Caki2 (cell line): ENCODE measurements at regions not wholly inside any gene's neighbourhood (a gene's known extent, or its start where the extent isn't known, plus 50 kb on each side); places are given as distances from the start of the nearest gene placed in this dataset.
"Not testable (repeated sequence)": the region's sequence is repeated elsewhere in the genome, so short reads cannot be mapped to it uniquely, and the experiment has no call there.

ENCODE experiments used
- DNase-seq: peaks from one replicate; pipeline ENCODE4 v3.0.0-alpha.2; 2015; ENCODE audit warnings: low read depth
- in situ Hi-C: cut with HindIII; loops from 2 replicates; pipeline ENCODE4 v1.10.0; 2016; ENCODE audit warnings: low sequenced_read_pairs, low pct_unique_long_range_greater_than_20kb, mixed read lengths

DNA sequence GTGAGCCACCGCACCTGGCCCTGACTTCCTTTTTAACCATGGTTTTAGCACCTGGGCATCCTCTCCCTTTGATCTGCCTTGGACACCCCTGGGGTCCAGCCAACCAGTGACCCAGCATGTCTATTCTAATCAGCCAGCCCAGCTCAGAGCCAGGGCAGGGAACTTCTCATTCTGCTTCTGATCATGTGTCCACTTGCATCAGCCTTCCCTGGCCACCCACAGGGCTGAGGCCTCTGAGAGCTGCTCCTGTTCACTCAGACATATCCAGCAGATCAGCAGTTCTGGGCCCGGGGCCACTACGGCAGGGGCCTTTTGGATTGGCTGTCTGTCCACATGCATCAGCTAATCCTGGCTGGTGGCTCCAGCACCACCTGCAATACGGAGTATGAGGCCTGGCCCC, 117.9 kb upstream of the MAP1LC3B2 start:
- in situ Hi-C loops, result no loop called here
- DNase-seq, result no peak

DNA sequence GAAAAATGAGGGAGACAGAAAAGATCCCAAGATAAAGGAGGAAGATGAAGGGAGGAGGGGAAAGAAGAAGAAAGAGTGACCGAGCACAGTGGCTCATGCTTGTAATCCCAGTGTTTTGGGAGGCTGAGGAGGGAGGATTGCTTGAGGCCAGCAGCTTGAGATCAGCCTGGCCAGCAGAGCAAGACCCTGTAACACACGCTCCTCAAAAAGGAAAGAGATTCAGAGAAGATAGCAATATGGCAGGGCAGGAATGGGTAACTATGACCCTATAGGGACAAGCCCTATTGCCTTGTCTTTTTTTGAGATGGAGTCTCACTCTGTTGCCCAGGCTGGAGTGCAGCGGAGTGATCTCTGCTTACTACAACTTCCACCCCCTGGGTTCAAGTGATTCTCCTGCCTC, 116.9 kb upstream of the MAP1LC3B2 start:
- in situ Hi-C loops, result no loop called here
- no peak for DNase-seq

DNA sequence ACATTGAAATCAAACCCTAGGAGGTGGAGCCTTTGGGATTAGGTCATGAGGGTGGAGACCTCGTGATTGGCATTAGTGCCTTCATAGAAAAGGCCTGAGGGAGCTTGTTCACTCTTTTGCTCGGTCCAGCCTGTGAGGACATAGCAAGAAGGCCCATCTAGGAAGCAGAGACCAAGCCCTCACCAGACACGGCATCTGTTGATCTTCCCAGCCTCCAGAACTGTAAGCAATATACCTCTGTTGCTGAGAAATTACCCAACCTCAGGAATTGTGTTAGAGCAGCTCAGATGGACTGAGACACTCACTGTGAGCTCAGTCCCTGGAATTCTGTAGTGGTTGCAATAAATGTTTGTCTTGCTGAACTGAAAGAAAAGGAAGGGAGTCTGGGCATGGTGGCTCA, 116.2 kb upstream of the MAP1LC3B2 start:
- in situ Hi-C loops, result no loop called here

DNA sequence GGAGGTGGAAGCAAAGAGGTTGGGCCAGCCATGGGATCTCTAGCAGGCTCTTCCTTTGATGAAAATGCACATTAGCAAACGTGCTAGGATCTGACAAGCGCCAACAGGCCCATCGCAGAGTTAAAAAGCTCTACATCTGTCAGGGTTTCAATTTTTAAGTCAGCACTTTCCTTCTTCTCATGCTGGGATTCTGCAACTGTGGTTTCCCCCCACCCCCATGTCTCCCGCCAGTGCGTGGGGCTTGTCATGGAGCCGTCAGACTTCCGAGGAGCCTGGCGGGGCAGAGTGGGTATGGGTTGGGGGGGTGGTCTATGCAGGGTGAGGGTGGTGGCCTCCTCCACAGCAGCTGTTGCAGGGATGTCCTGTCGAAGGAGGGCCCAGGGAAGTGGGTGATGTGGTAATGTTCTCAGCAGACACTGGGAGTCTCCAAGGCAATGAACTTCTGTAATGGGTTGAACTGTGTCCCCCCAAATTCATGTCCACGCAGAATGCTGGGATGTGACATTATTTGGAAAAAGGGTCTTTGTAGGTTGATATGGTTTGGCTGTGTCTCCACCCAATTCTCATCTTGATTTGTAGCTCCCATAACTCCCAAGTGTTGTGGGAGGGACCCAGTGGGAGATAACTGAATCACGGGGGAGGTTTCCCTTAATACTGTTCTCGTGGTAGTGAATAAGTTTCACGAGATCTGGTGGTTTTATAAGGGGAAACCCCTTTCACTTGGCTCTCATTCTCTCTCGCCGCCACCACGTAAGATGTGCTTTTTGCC, 115.2 kb upstream of the MAP1LC3B2 start:
- DNase-seq, result no peak
- in situ Hi-C loops, result no loop called here

More for the DNA sequence above, 116.2 kb upstream of the MAP1LC3B2 start:
- DNase-seq, result no peak

DNA sequence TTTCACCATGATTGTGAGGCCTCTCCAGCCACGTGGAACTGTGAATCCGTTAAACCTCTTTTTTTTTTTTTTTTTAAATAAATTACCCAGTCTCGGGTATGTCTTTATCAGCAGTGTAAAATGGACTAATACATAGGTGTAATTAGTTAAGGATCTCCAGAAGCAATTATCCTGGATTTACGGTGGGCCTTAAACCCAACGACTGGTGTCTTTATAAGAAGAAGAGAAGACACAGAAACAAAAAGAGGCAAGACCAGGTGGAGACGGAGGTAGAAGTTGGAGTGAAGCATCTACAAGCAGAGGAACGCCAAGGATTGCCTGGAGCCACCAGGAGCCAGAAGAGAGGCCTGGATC, 114.6 kb upstream of the MAP1LC3B2 start:
- in situ Hi-C loops, result no loop called here
- DNase-seq, result no peak

DNA sequence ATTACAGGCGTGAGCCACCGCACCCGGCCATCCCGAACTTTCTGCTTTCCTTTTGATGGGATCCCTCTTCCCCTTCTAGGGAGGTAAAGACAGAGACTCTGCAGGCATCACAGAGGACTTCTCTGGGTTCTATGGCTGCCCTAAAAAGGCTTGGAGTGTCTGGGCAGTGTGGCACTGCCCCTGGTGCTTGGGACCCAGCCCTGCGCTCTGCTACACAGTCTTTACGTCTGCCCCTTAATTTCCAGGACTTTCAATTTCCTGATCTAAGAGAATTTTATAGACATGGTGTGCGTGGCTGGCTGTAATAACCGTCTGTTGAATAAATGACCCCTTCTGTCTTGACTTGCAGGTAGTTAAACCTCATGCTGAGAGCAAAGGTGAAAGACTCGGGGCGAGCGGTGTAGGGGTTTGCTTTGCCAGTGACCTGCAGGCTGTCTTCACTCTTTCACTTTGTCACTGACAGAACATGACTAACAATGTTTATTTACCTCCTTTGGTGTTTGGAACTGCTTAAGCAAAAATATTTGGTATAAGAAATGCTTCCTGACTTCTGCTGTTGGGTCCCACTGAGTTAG, 110.9 kb upstream of the MAP1LC3B2 start:
- DNase-seq, result no peak
- in situ Hi-C loops, result no loop called here

DNA sequence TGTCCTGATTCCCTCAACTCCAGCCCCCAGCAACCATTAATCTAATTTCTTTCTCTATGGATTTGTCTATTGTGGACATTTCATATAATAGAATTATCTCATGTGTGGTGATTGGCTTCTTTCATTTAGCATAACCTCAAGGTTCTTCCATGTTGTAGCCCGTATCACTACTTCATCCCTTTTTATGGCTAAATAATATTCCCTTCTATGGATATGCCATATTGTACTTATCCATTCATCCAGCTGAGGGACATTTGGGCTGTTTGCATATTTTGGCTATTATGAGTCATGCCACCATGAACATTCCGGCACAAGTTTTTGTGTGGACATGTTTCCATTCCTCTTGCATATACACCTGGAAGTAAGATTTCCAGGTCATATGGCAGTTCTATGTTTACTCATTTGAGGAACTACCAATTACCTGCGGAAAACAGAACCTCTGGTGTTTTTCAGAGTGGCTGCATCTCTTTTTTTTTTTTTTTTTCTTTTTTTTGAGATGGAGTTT, 108.7 kb upstream of the MAP1LC3B2 start:
- no peak for DNase-seq
- in situ Hi-C loops, result no loop called here

DNA sequence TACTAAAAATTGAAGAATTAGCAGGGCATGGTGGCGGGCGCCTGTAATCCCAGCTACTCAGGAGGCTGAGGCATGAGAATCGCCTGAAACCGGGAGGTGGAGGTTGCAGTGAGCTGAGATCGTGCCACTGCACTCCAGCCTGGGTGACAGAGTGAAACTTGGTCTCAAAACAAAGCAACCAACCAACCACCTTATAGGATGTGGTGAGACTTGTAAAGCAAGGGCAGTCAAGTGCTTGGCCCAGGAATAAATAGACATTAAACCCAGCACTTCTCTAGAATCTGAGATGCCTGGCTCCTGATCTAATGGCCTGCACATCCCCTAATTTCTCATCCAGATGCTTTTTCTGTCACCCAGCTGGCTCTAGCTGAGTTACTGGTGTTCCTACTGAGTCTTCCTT, 106.2 kb upstream of the MAP1LC3B2 start:
- DNase-seq, in situ Hi-C loops: not testable (repeated sequence)

DNA sequence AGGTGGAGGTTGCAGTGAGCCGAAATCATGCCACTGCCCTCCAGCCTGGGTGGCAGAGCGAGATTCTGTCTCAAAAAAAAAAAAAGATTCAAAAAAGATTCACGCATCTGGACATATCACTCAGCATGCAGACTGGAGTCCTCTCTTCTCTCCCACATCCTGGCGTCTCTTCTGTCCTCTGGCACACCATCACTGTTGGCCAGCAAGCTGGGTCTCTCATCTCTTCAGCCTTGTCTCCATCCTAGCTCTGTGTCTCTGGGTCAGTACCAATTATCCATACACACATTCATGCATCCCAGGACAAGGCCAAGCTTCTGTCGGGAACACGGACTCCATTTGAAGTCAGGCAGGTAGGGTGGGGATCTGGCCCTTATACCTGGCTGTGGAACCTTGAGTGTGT, 105.5 kb upstream of the MAP1LC3B2 start:
- in situ Hi-C loops, result no loop called here

DNA sequence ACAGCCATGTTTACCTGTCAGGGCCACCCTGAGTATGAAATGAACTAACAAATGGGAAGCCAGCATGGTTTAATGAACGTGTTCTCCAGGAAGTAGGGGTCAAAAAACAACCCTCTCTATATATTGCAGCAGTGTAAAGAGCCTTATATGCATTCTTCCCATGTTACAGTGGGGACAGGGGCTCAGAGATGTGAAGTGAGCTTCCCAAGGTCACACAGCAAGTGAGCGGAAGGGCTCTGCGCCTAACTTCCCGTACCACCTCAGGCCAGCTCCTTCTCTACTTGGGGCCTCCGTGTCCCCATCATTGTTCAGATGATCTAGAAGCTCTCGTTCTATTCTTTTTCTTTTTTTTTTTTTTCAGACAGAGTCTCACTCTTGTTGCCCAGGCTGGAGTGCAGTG, 105.1 kb upstream of the MAP1LC3B2 start:
- no peak for DNase-seq
- in situ Hi-C loops, result no loop called here

More for the DNA sequence above, 105.5 kb upstream of the MAP1LC3B2 start:
- no peak for DNase-seq

DNA sequence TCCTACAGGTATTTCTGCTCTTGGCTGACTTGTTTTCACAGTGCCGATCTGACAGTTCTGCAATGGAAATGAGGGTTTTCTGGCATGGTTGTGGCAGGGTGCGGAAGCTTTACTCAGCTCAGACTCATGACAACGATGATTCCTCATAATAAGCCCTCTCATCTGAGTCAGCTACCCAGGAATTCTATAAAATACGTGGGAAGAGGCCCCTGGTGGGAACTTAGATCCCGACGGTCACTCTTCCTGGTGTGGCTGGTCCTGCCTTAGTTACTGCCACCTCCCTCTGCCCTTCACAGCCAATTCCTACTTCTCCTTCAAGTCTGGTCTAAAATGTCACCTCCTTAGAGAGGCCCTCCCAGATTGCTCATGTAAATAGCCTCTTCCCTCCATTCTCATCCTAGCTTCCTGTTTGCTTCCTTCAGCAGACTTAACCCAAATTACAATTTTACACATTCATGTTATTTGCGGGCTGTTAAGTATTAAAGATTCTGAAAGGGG, 104.2 kb upstream of the MAP1LC3B2 start:
- in situ Hi-C loops, result no loop called here
- peak; percentile 87 for DNase-seq

DNA sequence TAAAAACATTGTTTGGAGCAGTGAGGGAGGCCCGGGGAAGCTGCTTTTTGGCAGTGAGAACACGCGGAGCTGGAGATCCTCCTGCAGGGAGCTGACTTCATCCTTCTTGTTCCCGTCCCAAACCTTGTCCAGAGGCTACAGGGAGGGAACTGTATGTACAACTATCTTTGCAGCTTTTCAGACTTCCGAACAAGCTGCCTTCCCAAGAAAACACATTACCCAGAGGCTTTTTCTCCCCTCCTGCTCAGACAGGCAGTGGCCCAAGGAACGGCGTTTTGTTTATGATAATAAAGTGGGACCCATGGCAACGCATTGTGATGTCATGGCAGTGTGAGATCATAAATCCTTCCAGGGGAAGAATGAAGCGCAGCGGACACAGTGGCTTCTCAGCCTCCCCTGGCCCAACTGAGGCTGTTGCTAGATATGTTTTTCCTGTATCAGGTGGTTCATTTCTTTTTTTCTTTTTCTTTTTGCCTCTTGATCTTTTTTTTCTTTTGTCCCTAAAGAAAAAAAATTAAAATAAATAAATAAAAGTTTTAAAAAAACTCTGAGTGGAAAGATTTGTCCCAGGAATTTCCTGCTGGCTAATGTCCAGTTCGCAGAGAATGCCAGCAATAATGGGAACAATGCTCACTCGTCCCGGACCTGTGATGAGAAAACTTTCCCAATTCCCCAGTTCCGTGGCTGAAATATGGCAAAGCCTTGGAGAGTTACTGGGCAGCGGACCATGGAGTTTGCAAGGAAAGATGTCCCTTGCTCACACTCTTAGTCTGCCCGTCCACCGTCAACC, 103.4 kb upstream of the MAP1LC3B2 start:
- peak; percentile 91 for DNase-seq

DNA sequence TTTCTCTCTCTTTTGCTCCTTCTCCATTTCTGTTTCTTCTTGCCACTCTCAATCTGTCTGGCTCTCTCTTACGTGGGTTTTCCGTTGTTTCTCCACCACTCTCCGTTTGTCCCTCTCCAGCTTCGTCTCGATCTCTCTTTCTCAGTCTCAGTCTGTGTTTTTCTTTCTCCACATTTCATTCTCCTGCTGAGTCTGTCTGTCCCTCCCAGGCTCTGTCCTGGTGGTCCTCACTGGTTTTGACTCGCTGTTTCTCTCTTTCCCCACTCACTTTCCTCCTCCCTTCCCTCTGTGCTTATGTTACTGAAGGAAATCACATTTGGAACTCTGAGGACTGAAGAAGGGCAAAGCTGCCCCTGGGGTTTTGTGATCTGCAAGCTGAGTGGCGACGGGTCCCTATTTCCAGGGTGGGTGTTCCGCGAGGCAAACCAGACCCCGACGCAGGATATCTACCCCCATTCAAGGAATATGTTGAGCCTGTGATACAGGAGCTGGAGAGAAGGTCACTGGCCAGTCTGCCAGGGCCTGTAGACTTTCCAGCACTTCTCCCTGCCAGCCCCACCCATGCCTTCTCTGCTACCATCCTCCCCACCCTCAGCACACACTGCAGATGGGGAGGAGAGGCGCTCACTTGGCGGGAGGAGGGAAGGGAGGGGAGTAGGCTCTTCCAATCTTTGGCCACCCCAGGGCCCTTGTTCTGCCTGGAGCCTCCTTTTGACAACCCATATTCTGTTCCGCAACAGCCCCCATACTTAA, 102.7 kb upstream of the MAP1LC3B2 start:
- in situ Hi-C loops, result no loop called here
- no peak for DNase-seq

More for the DNA sequence above, 103.4 kb upstream of the MAP1LC3B2 start:
- in situ Hi-C loops, result no loop called here

DNA sequence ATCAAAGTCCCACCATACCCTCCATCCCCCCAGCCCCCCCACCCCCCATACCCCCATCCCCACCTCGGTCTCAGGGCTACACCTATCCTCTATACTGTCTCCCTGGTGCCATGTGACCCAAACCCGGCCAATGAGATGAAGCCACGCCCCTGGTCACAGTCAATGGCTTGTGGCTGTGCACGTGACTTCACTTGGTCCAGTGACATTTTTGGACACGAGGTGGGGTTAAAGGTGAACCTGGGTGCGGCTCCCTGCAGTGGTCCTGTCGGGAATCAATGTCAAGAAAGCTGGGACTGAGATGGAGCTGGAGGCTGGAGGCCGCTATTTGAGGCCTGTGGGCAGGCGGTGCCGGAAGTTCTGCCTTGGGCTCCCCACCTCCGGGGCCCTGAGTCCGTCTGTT, 100.7 kb upstream of the MAP1LC3B2 start:
- DNase-seq, result no peak
- in situ Hi-C loops, result no loop called here

DNA sequence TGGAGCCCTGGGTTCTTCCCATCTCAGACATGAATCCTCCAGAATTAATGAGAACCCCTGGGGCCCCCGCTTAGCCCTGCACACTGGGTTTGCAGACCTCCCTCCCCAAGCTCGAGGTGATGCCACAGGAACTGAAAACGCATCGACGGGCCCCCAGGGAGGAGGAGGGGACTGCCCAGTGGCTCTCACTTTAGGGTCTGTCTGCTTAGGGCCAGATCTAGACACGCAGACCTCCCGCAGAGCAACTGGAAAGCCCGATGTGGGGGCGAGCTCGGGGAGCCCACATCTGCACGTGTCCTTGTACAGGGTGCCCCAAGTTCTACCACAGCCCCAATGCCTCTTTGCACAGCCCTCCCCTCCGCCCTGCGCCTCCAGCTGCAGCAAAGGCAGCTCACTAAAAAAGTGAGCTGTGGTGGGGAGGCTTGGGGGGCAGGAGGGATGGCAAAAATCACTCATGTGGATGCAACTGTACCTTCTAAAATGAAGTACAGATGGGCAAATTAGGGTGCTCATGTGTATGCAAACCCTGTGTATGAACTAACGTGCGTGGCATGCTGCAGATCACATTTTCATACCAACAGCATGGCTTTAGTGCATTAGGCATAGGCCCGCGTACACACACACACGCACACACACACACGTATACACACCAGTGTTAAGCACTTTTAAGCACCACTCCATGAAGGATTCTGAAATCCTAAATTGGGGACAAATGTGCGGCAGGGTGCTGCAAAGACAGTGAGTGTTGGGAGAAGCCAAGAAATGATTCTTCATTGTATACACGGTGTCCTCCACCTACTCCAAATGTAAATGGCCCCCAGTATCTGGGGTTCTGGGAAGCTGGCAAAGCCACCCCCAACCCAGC, 99.9 kb upstream of the MAP1LC3B2 start:
- in situ Hi-C loops, result no loop called here
- DNase-seq, result no peak

DNA sequence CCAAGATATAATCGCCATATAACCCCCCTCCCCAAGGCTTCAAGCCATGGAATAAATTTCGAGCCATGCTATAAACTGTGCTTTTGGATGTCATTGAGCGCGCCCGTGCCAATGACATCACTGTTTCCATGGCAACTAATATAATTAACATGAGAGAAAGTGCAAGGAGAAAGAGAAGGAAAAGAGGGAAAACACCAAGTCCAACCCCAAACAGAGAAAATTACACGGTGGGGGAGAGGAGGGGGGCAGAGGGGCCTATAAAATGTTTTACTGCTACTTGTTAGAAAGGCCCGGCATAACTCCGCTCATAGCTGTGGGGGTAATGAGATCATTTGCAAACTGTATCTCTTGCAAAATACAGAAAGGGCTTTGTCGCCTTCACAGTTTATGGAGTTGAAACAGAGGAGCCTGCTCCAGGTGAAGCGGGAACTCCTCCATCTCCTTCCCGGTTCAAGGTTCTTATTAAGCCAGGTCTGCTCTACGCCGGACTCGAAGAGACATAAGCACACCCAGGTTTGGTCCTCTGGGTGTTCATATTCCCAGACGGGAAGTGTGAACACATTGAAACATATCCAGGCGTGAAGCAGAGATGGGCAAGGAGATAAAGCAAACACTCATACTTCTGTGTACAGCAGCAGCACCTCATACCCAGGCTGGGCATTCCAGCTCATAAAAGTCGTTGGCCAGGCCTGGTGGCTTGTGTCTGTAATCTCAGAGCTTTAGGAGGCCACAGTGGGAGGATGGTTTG, 99.1 kb upstream of the MAP1LC3B2 start:
- no peak for DNase-seq
- in situ Hi-C loops, result no loop called here

DNA sequence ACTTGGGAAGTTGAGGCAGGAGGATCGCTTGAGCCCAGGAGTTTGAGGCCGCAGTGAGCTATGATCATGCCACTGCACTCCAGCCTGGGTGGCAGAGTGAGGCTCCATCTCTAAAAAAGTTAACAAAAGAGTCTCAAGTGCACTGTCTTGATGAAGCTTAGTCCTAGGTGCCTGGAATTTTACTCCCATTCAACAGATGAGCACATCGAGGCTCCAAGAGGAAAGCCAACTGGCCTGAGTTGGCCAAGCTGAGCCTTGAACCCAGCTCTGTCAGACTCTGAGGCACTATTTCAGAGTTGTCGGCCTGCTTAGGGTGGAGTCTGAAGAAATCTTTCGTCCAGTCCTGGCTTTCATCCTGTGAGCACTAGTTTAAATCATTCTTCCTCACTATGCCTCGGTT, 98.1 kb upstream of the MAP1LC3B2 start:
- in situ Hi-C loops, result no loop called here

More for the DNA sequence above, 98.1 kb upstream of the MAP1LC3B2 start:
- DNase-seq, result no peak
